ENCODE measurements at regions not wholly inside any gene's neighbourhood (a gene's known extent, or its start where the extent isn't known, plus 50 kb on each side); places are given as distances from the start of the nearest gene placed in this dataset.
"Not testable (repeated sequence)": the region's sequence is repeated elsewhere in the genome, so short reads cannot be mapped to it uniquely, and the experiment has no call there.

- H3K9me3 ChIP-seq (ENCODE audit: control insufficient read depth, insufficient read depth, low read length), result no peaks in the 10 kb centered on the region
- no peak overlapping the region for H3K27ac ChIP-seq (ENCODE audit: low read depth, low read length)
- H3K9ac ChIP-seq (ENCODE audit: low read depth, low read length), result no peak overlapping the region
- H3K27me3 ChIP-seq (ENCODE audit: control insufficient read depth, insufficient read depth, low read length), result no peaks in the 10 kb centered on the region
- no peak overlapping the region for H3K4me3 ChIP-seq (ENCODE audit: low read depth, low read length)
- H3K4me1 ChIP-seq (ENCODE audit: control insufficient read depth, insufficient read depth, low read length), result peaks cover 4% of the 10 kb centered on the region
- H3K36me3 ChIP-seq (ENCODE audit: control insufficient read depth, insufficient read depth, low read length), result no peaks in the 10 kb centered on the region
These were observed 183.2 kb upstream of the NR2F2 start for GRCh38 chr15:96147267-96147666.

- peaks cover 4% of the 10 kb centered on the region for H3K4me1 ChIP-seq (ENCODE audit: control insufficient read depth, insufficient read depth, low read length)
- no peaks in the 10 kb centered on the region for H3K27me3 ChIP-seq (ENCODE audit: control insufficient read depth, insufficient read depth, low read length)
- H3K9ac ChIP-seq (ENCODE audit: low read depth, low read length), result no peak overlapping the region
- no peaks in the 10 kb centered on the region for H3K9me3 ChIP-seq (ENCODE audit: control insufficient read depth, insufficient read depth, low read length)
- H3K27ac ChIP-seq (ENCODE audit: low read depth, low read length), result no peak overlapping the region
- H3K4me3 ChIP-seq (ENCODE audit: low read depth, low read length), result no peak overlapping the region
- no peaks in the 10 kb centered on the region for H3K36me3 ChIP-seq (ENCODE audit: control insufficient read depth, insufficient read depth, low read length)
These were observed 180.2 kb upstream of the NR2F2 start for GRCh38 chr15:96150254-96150653.

GRCh38 chr15:96151749-96152148 lies 178.8 kb upstream of the NR2F2 start:
- not testable (repeated sequence) for H3K27ac ChIP-seq (ENCODE audit: low read depth, low read length); H3K9ac ChIP-seq (ENCODE audit: low read depth, low read length); H3K4me3 ChIP-seq (ENCODE audit: low read depth, low read length); H3K9me3 ChIP-seq (ENCODE audit: control insufficient read depth, insufficient read depth, low read length); H3K36me3 ChIP-seq (ENCODE audit: control insufficient read depth, insufficient read depth, low read length); H3K4me1 ChIP-seq (ENCODE audit: control insufficient read depth, insufficient read depth, low read length); H3K27me3 ChIP-seq (ENCODE audit: control insufficient read depth, insufficient read depth, low read length)

- H3K4me3 ChIP-seq (ENCODE audit: low read depth, low read length), result no peak overlapping the region
- H3K36me3 ChIP-seq (ENCODE audit: control insufficient read depth, insufficient read depth, low read length), result no peaks in the 10 kb centered on the region
- no peak overlapping the region for H3K9ac ChIP-seq (ENCODE audit: low read depth, low read length)
- H3K4me1 ChIP-seq (ENCODE audit: control insufficient read depth, insufficient read depth, low read length), result no peaks in the 10 kb centered on the region
- no peaks in the 10 kb centered on the region for H3K27me3 ChIP-seq (ENCODE audit: control insufficient read depth, insufficient read depth, low read length)
- no peak overlapping the region for H3K27ac ChIP-seq (ENCODE audit: low read depth, low read length)
- no peaks in the 10 kb centered on the region for H3K9me3 ChIP-seq (ENCODE audit: control insufficient read depth, insufficient read depth, low read length)
These were observed 176.6 kb upstream of the NR2F2 start for GRCh38 chr15:96153929-96154328.

- Histone ChIP-seq H3K9ac (ENCODE audit: low read depth, low read length) (no peak overlapping the region), H3K36me3 (ENCODE audit: control insufficient read depth, insufficient read depth, low read length) (no peaks in the 10 kb centered on the region), H3K4me1 (ENCODE audit: control insufficient read depth, insufficient read depth, low read length) (no peaks in the 10 kb centered on the region), H3K4me3 (ENCODE audit: low read depth, low read length) (no peak overlapping the region), H3K27me3 (ENCODE audit: control insufficient read depth, insufficient read depth, low read length) (no peaks in the 10 kb centered on the region), H3K27ac (ENCODE audit: low read depth, low read length) (no peak overlapping the region), H3K9me3 (ENCODE audit: control insufficient read depth, insufficient read depth, low read length) (no peaks in the 10 kb centered on the region)
These were observed 171.6 kb upstream of the NR2F2 start for GRCh38 chr15:96158938-96159337.

GRCh38 chr15:96160269-96160668 lies 170.2 kb upstream of the NR2F2 start:
- Histone ChIP-seq H3K9ac (ENCODE audit: low read depth, low read length) (no peak overlapping the region), H3K27ac (ENCODE audit: low read depth, low read length) (no peak overlapping the region), H3K27me3 (ENCODE audit: control insufficient read depth, insufficient read depth, low read length) (no peaks in the 10 kb centered on the region), H3K36me3 (ENCODE audit: control insufficient read depth, insufficient read depth, low read length) (no peaks in the 10 kb centered on the region), H3K4me1 (ENCODE audit: control insufficient read depth, insufficient read depth, low read length) (peaks cover 5% of the 10 kb centered on the region), H3K4me3 (ENCODE audit: low read depth, low read length) (no peak overlapping the region), H3K9me3 (ENCODE audit: control insufficient read depth, insufficient read depth, low read length) (no peaks in the 10 kb centered on the region)

- H3K4me1 ChIP-seq (ENCODE audit: control insufficient read depth, insufficient read depth, low read length), result peaks cover 11% of the 10 kb centered on the region
- no peaks in the 10 kb centered on the region for H3K9me3 ChIP-seq (ENCODE audit: control insufficient read depth, insufficient read depth, low read length)
- no peaks in the 10 kb centered on the region for H3K27me3 ChIP-seq (ENCODE audit: control insufficient read depth, insufficient read depth, low read length)
- H3K36me3 ChIP-seq (ENCODE audit: control insufficient read depth, insufficient read depth, low read length), result no peaks in the 10 kb centered on the region
- H3K4me3 ChIP-seq (ENCODE audit: low read depth, low read length), result no peak overlapping the region
- H3K27ac ChIP-seq (ENCODE audit: low read depth, low read length), result no peak overlapping the region
- no peak overlapping the region for H3K9ac ChIP-seq (ENCODE audit: low read depth, low read length)
These were observed 169.7 kb upstream of the NR2F2 start for GRCh38 chr15:96160800-96161199.

- H3K4me1 ChIP-seq (ENCODE audit: control insufficient read depth, insufficient read depth, low read length), result peaks cover 26% of the 10 kb centered on the region
- no peak overlapping the region for H3K27ac ChIP-seq (ENCODE audit: low read depth, low read length)
- no peaks in the 10 kb centered on the region for H3K27me3 ChIP-seq (ENCODE audit: control insufficient read depth, insufficient read depth, low read length)
- H3K4me3 ChIP-seq (ENCODE audit: low read depth, low read length), result no peak overlapping the region
- H3K36me3 ChIP-seq (ENCODE audit: control insufficient read depth, insufficient read depth, low read length), result no peaks in the 10 kb centered on the region
- no peaks in the 10 kb centered on the region for H3K9me3 ChIP-seq (ENCODE audit: control insufficient read depth, insufficient read depth, low read length)
- H3K9ac ChIP-seq (ENCODE audit: low read depth, low read length), result no peak overlapping the region
These were observed 168.2 kb upstream of the NR2F2 start for GRCh38 chr15:96162322-96162721.

GRCh38 chr15:96165081-96165480 lies 165.4 kb upstream of the NR2F2 start:
- H3K9ac ChIP-seq (ENCODE audit: low read depth, low read length), result no peak overlapping the region
- H3K36me3 ChIP-seq (ENCODE audit: control insufficient read depth, insufficient read depth, low read length), result no peaks in the 10 kb centered on the region
- peaks cover 29% of the 10 kb centered on the region for H3K4me1 ChIP-seq (ENCODE audit: control insufficient read depth, insufficient read depth, low read length)
- H3K27me3 ChIP-seq (ENCODE audit: control insufficient read depth, insufficient read depth, low read length), result no peaks in the 10 kb centered on the region
- peaks cover 4% of the 10 kb centered on the region; the same call in 1 of the 2 replicates for H3K9me3 ChIP-seq (ENCODE audit: control insufficient read depth, insufficient read depth, low read length)
- no peak overlapping the region for H3K27ac ChIP-seq (ENCODE audit: low read depth, low read length)
- H3K4me3 ChIP-seq (ENCODE audit: low read depth, low read length), result no peak overlapping the region

- H3K9me3 ChIP-seq (ENCODE audit: control insufficient read depth, insufficient read depth, low read length), result peaks cover 4% of the 10 kb centered on the region; the same call in 1 of the 2 replicates
- H3K4me3 ChIP-seq (ENCODE audit: low read depth, low read length), result no peak overlapping the region
- H3K27ac ChIP-seq (ENCODE audit: low read depth, low read length), result no peak overlapping the region
- H3K4me1 ChIP-seq (ENCODE audit: control insufficient read depth, insufficient read depth, low read length), result peaks cover 31% of the 10 kb centered on the region
- no peaks in the 10 kb centered on the region for H3K27me3 ChIP-seq (ENCODE audit: control insufficient read depth, insufficient read depth, low read length)
- H3K36me3 ChIP-seq (ENCODE audit: control insufficient read depth, insufficient read depth, low read length), result no peaks in the 10 kb centered on the region
- no peak overlapping the region for H3K9ac ChIP-seq (ENCODE audit: low read depth, low read length)
These were observed 164.7 kb upstream of the NR2F2 start for GRCh38 chr15:96165775-96166174.

- H3K4me3 ChIP-seq (ENCODE audit: low read depth, low read length), result no peak overlapping the region; the same call in 1 of the 2 replicates
- no peak overlapping the region for H3K27ac ChIP-seq (ENCODE audit: low read depth, low read length)
- peaks cover 39% of the 10 kb centered on the region for H3K4me1 ChIP-seq (ENCODE audit: control insufficient read depth, insufficient read depth, low read length)
- H3K9me3 ChIP-seq (ENCODE audit: control insufficient read depth, insufficient read depth, low read length), result peaks cover 4% of the 10 kb centered on the region; the same call in 1 of the 2 replicates
- no peaks in the 10 kb centered on the region for H3K27me3 ChIP-seq (ENCODE audit: control insufficient read depth, insufficient read depth, low read length)
- no peak overlapping the region for H3K9ac ChIP-seq (ENCODE audit: low read depth, low read length)
- H3K36me3 ChIP-seq (ENCODE audit: control insufficient read depth, insufficient read depth, low read length), result no peaks in the 10 kb centered on the region
These were observed 164.0 kb upstream of the NR2F2 start for GRCh38 chr15:96166223-96167200.
